ENCODE measurements at regions not wholly inside any gene's neighbourhood (a gene's known extent, or its start where the extent isn't known, plus 50 kb on each side); places are given as distances from the start of the nearest gene placed in this dataset.

DNA sequence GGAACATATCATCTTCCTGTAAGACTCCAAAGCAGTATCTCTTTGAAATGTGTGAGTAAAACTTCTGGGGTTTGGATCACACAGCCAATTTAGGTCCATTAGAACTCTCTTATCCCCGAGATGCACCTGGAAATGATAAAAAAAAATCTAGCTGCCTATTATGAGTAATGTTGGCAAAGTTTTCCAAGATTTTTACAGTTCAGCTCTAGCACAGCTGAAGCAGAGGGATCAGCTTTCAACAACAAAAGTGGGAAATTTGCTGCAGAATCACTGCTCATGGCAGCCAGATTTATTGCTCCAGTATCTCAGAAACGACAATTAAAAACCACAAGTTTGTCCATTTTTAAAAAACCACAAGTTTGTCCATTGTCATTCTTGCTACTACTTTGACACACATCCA lies 292.2 kb downstream of the IRX2 start:
- POLR2A ChIA-PET (ENCODE audit: partially characterized antibody), result no interaction called here
- Histone ChIP-seq H3K4me3 (ENCODE audit: low read length in 2 of 2) (no peak overlapping the region), H3K4me1 (ENCODE audit: insufficient read depth, low read length) (no peaks in the 10 kb centered on the region), H3K9me3 (ENCODE audit: control insufficient read depth in 1 of 2, low read length in 2 of 2) (no peaks in the 10 kb centered on the region), H3K36me3 (ENCODE audit: insufficient read depth, low read length) (no peaks in the 10 kb centered on the region), H3K27me3 (ENCODE audit: insufficient read depth, low read length) (no peaks in the 10 kb centered on the region), H3K27ac (ENCODE audit: low read depth, low read length) (no peak overlapping the region)
- CTCF ChIA-PET (ENCODE audit: partially characterized antibody), result no interaction called here
- Mint-ChIP-seq H3K36me3 (no peaks in the 10 kb centered on the region), H3K4me3 (no peak overlapping the region), H3K4me1 (no peaks in the 10 kb centered on the region), H3K9me3 (peaks cover 0 to 5% (median under 1%) of the 10 kb centered on the region in 8 donors), H3K27ac (no peak overlapping the region), H3K27me3 (peaks cover 0 to 2% of the 10 kb centered on the region in 2 donors)
- DNase-seq, result no peak
- intact Hi-C loops (cut with micrococcal nuclease), result no loop called here

DNA sequence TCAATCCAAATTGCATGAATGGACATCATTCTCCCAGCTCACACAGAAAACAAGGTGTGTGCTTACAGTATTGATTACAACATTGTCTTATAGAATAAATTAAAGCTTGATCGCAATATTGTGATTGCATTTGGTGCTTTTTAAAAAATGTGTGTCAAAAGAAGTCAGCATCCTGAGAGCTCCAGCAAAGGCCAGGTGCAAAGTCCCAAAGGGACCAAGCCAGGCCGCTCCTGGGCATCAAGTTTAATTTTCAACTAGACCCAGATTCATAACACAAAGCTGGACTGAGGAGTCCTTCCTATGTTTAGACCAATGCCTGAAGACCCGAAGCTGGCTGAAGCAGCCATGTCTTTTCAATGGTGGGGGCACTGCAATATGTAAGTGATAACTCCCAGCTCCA lies 295.6 kb downstream of the IRX2 start:
- no peaks in the 10 kb centered on the region for H3K36me3 Mint-ChIP-seq
- H3K4me1 ChIP-seq (ENCODE audit: insufficient read depth, low read length), result no peaks in the 10 kb centered on the region
- H3K4me3 Mint-ChIP-seq, result no peak overlapping the region
- no peaks in the 10 kb centered on the region for H3K27me3 Mint-ChIP-seq
- H3K27ac Mint-ChIP-seq, result no peak overlapping the region
- no peaks in the 10 kb centered on the region for H3K27me3 ChIP-seq (ENCODE audit: insufficient read depth, low read length)
- POLR2A ChIA-PET (ENCODE audit: partially characterized antibody), result no interaction called here
- intact Hi-C loops (cut with micrococcal nuclease), result no loop called here
- H3K9me3 ChIP-seq (ENCODE audit: control insufficient read depth in 1 of 2, low read length in 2 of 2), result no peaks in the 10 kb centered on the region
- CTCF ChIA-PET (ENCODE audit: partially characterized antibody), result no interaction called here
- no peaks in the 10 kb centered on the region for H3K36me3 ChIP-seq (ENCODE audit: insufficient read depth, low read length)
- DNase-seq, result no peak
- no peaks in the 10 kb centered on the region for H3K4me1 Mint-ChIP-seq
- H3K9me3 Mint-ChIP-seq, result peaks cover 0 to 4% (median 0%) of the 10 kb centered on the region in 8 donors
- H3K27ac ChIP-seq (ENCODE audit: low read depth, low read length), result no peak overlapping the region
- no peak overlapping the region for H3K4me3 ChIP-seq (ENCODE audit: low read length in 2 of 2)

DNA sequence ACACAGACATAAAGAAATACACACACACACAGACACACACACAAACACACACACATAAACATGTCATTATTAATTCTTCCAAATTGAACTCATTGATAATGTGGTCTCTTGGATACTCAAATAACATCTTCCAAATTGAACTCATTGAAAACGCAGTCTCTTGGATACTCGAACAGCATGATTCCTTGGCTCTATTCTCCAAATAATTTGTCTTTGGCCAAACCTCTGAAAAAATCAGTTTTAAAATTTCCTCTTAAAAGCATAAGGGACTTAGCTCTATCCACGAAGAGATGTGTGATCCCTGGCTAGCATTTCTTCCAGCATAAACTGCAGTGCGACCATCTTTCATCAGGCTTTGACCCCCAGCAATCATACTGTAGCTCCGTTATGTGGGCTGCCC lies 296.6 kb downstream of the IRX2 start:
- no peaks in the 10 kb centered on the region for H3K9me3 ChIP-seq (ENCODE audit: control insufficient read depth in 1 of 2, low read length in 2 of 2)
- H3K27me3 ChIP-seq (ENCODE audit: insufficient read depth, low read length), result no peaks in the 10 kb centered on the region
- CTCF ChIA-PET (ENCODE audit: partially characterized antibody), result no interaction called here
- H3K27ac ChIP-seq (ENCODE audit: low read depth, low read length), result no peak overlapping the region
- no peak for DNase-seq
- Mint-ChIP-seq H3K9me3 (peaks cover 0 to 2% (median 0%) of the 10 kb centered on the region in 8 donors), H3K4me3 (no peak overlapping the region), H3K36me3 (no peaks in the 10 kb centered on the region), H3K27ac (no peak overlapping the region), H3K4me1 (no peaks in the 10 kb centered on the region), H3K27me3 (no peaks in the 10 kb centered on the region)
- POLR2A ChIA-PET (ENCODE audit: partially characterized antibody), result no interaction called here
- no peak overlapping the region for H3K4me3 ChIP-seq (ENCODE audit: low read length in 2 of 2)
- H3K36me3 ChIP-seq (ENCODE audit: insufficient read depth, low read length), result no peaks in the 10 kb centered on the region
- intact Hi-C loops (cut with micrococcal nuclease), result no loop called here
- H3K4me1 ChIP-seq (ENCODE audit: insufficient read depth, low read length), result no peaks in the 10 kb centered on the region

DNA sequence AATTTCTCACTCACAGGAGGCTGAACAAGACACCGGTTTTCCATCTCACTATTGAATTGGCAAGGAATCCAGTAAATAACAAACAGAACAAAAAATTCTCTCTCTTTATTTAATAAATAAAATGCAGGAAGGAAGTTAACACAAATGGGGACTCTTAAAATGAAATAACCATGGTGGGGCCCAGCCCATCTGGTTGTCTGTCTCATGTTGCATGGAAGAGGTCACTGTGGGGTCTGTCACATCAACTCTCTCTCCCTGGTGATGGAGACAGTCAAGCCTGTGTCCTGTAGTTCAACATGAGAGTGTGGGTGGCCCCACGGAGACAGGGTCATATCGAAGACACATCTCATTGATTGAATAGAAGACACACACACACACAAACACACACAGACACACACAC lies 297.7 kb downstream of the IRX2 start:
- no peak for DNase-seq
- H3K36me3 ChIP-seq (ENCODE audit: insufficient read depth, low read length), result no peaks in the 10 kb centered on the region
- POLR2A ChIA-PET (ENCODE audit: partially characterized antibody), result no interaction called here
- no peak overlapping the region for H3K4me3 Mint-ChIP-seq
- no peak overlapping the region for H3K27ac Mint-ChIP-seq
- no peaks in the 10 kb centered on the region for H3K27me3 ChIP-seq (ENCODE audit: insufficient read depth, low read length)
- no peak overlapping the region for H3K4me3 ChIP-seq (ENCODE audit: low read length in 2 of 2)
- no peaks in the 10 kb centered on the region for H3K27me3 Mint-ChIP-seq
- H3K4me1 Mint-ChIP-seq, result no peaks in the 10 kb centered on the region
- H3K27ac ChIP-seq (ENCODE audit: low read depth, low read length), result no peak overlapping the region
- intact Hi-C loops (cut with micrococcal nuclease), result no loop called here
- peaks cover 0 to 1% (median 0%) of the 10 kb centered on the region in 8 donors for H3K9me3 Mint-ChIP-seq
- H3K4me1 ChIP-seq (ENCODE audit: insufficient read depth, low read length), result no peaks in the 10 kb centered on the region
- H3K9me3 ChIP-seq (ENCODE audit: control insufficient read depth in 1 of 2, low read length in 2 of 2), result no peaks in the 10 kb centered on the region
- H3K36me3 Mint-ChIP-seq, result no peaks in the 10 kb centered on the region
- CTCF ChIA-PET (ENCODE audit: partially characterized antibody), result no interaction called here

DNA sequence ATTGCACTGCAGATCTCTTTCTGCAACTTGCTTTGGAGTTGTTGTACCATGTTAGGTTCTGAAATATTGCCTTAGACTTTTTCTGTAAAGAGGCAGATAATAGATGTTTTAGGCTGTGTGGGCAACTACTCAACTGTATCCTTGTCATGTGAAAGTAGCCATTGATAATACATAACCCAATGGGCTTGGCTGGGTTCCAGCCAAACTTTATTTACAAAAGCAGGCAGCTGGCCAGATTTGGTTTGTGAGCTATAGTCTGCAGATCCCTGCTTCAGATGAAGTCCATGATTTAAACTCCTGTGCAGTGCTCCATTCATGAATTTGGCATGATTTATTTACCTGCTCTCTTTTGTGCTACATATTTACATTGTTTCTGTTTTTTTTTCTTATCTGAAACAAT lies 300.4 kb downstream of the IRX2 start:
- Histone ChIP-seq H3K4me3 (ENCODE audit: low read length in 2 of 2) (no peak overlapping the region), H3K4me1 (ENCODE audit: insufficient read depth, low read length) (no peaks in the 10 kb centered on the region), H3K27me3 (ENCODE audit: insufficient read depth, low read length) (no peaks in the 10 kb centered on the region), H3K36me3 (ENCODE audit: insufficient read depth, low read length) (no peaks in the 10 kb centered on the region), H3K9me3 (ENCODE audit: control insufficient read depth in 1 of 2, low read length in 2 of 2) (no peaks in the 10 kb centered on the region), H3K27ac (ENCODE audit: low read depth, low read length) (no peak overlapping the region)
- H3K4me1 Mint-ChIP-seq, result no peaks in the 10 kb centered on the region
- POLR2A ChIA-PET (ENCODE audit: partially characterized antibody), result no interaction called here
- H3K27ac Mint-ChIP-seq, result no peak overlapping the region
- CTCF ChIA-PET (ENCODE audit: partially characterized antibody), result no interaction called here
- no peak for DNase-seq
- intact Hi-C loops (cut with micrococcal nuclease), result no loop called here
- H3K9me3 Mint-ChIP-seq, result peaks cover 0 to 9% (median 0%) of the 10 kb centered on the region in 8 donors
- H3K36me3 Mint-ChIP-seq, result no peaks in the 10 kb centered on the region
- no peaks in the 10 kb centered on the region for H3K27me3 Mint-ChIP-seq
- H3K4me3 Mint-ChIP-seq, result no peak overlapping the region

DNA sequence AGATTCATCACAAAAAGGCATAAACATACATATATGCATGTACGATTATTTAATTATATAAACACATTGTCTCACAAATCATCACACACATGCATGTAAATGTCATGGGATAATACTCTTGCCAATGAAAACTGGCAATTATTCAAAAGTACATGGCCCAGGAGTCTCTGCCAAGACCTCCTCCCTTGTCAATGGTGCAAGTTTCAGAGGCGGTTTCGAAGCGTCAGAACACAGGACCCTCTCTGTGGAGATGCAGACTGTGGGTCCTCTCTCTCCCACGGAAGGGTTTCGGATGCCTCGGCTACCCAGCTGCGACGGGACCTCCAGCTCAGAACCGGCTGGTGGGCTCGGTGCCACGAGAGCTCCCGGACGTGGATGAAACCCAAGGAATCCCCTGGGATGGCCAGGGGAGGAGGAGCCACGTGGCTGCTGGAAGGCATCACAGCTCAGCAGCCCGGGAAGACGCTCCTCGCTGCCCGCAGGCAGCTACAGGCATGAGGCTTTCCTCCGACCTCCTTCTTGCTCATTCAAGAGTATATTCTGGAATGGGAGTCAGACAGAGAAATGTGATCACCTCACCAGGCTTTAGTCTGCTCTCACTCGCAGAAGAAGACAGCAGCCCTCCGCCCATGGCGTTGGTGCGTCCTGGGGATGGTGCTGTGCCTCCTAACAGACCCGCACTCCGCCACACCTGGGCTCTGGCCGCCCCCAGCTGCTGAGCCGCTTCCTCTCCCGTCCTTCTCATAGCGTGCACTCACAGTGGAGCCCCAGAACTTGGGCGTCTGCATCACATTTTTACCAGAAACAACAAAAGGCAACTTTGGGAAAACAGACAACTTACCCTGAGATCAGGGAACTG lies 308.8 kb downstream of the IRX2 start:
- Mint-ChIP-seq H3K4me1 (no peaks in the 10 kb centered on the region), H3K27ac (no peak overlapping the region), H3K27me3 (peaks cover 0 to 2% of the 10 kb centered on the region in 2 donors), H3K36me3 (no peaks in the 10 kb centered on the region), H3K9me3 (peaks cover 0 to 9% (median 0%) of the 10 kb centered on the region in 8 donors), H3K4me3 (no peak overlapping the region)
- no peaks in the 10 kb centered on the region for H3K4me1 ChIP-seq (ENCODE audit: insufficient read depth, low read length)
- DNase-seq, result no peak
- H3K4me3 ChIP-seq (ENCODE audit: low read length in 2 of 2), result no peak overlapping the region
- ChIA-PET POLR2A (ENCODE audit: partially characterized antibody) (no interaction called here), CTCF (ENCODE audit: partially characterized antibody) (no interaction called here)
- intact Hi-C loops (cut with micrococcal nuclease), result no loop called here
- no peaks in the 10 kb centered on the region for H3K9me3 ChIP-seq (ENCODE audit: control insufficient read depth in 1 of 2, low read length in 2 of 2)
- no peaks in the 10 kb centered on the region for H3K27me3 ChIP-seq (ENCODE audit: insufficient read depth, low read length)
- H3K27ac ChIP-seq (ENCODE audit: low read depth, low read length), result no peak overlapping the region
- H3K36me3 ChIP-seq (ENCODE audit: insufficient read depth, low read length), result no peaks in the 10 kb centered on the region

DNA sequence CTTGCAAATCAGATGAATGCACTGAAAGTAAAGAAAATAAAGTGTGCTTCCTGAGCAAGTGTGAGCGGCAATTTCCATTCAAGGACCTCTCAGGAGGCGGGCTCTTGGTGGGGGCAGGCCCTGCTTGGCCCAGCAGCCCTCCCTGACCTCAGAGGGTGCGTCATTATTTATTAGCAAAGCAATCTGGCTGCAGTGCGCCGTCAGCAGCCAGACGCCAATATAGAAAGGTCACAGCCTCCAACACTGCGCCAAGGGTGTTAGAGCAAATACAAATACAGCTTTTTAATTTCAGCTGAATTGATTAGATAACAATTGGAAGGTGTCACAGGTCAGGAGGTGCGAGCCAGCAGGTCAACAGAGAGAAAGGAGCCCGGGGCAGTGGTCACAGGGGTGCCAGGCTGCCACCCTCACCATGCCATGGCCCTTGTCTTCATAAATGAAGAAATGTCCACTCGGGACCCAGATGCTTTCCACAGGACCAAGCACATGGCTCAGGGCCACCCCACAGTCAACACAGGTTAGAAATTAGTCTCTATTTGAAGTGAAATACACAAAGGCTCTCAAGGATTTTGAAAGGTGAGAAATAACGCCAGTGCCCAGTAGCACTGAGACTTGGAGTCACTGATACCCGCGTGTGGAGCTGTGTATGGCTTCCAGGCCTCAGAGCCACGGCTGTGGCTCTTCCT lies 309.8 kb downstream of the IRX2 start:
- Histone ChIP-seq H3K4me3 (ENCODE audit: low read length in 2 of 2) (no peak overlapping the region), H3K36me3 (ENCODE audit: insufficient read depth, low read length) (no peaks in the 10 kb centered on the region), H3K27ac (ENCODE audit: low read depth, low read length) (no peak overlapping the region), H3K9me3 (ENCODE audit: control insufficient read depth in 1 of 2, low read length in 2 of 2) (no peaks in the 10 kb centered on the region), H3K4me1 (ENCODE audit: insufficient read depth, low read length) (no peaks in the 10 kb centered on the region), H3K27me3 (ENCODE audit: insufficient read depth, low read length) (no peaks in the 10 kb centered on the region)
- Mint-ChIP-seq H3K4me1 (no peaks in the 10 kb centered on the region), H3K4me3 (no peak overlapping the region), H3K36me3 (no peaks in the 10 kb centered on the region), H3K9me3 (peaks cover 0 to 4% (median 0%) of the 10 kb centered on the region in 8 donors), H3K27ac (no peak overlapping the region), H3K27me3 (peaks cover 0 to 2% of the 10 kb centered on the region in 2 donors)
- ChIA-PET CTCF (ENCODE audit: partially characterized antibody) (no interaction called here), POLR2A (ENCODE audit: partially characterized antibody) (no interaction called here)
- no peak for DNase-seq
- intact Hi-C loops (cut with micrococcal nuclease), result no loop called here

All from CD4-positive, alpha-beta memory T cell (primary cell).